Hepatic stellate cell (primary cell): ENCODE measurements at regions not wholly inside any gene's neighbourhood (a gene's known extent, or its start where the extent isn't known, plus 50 kb on each side); places are given as distances from the start of the nearest gene placed in this dataset.

Source experiments
- DNase-seq: peaks from one replicate; pipeline ENCODE4 v3.0.0; 2011; ENCODE audit warnings: low spot score

DNA sequence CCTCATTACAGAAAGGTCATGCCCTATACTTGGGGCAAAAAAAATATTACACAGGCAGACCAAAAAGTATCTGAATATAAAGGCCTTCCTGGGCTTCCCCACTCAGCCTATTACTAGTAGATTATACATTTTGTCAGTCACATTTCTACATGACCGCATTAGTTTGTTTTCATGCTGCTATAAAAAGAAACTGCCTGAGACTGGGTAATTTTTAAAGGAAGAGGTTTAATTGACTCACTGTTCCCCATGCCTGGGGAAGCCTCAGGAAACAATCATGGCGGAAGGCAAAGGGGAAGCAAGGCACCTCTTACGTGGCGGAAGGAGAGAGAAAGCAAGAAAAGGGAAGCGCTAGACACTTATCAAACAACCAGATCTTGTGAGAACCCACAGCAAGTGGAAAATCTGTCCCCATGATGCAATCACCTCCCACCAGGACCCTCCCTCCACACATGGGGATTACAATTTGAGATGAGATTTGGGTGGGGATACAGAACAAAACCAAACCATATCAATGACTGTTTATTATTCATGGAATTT lies 1312.0 kb downstream of the PCDH7 start:
- no peak for DNase-seq

DNA sequence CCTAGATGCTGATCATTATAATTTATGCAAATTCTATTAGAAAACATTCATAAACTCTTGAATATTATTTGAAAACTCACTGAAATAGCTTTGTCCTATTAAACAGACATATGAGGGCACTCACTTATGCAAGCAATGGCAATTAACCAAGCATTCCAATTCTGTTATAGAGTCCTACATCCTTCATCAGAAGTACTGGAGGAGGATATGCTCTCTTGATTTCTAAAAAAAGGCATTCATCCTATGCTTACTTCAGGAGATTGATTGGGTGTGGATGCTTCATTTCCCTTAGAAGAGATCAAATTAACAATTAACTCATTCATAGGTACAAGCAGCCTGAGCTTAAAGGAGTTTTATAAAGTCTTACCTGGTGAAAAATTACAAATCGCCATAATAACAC lies 1317.2 kb downstream of the PCDH7 start:
- DNase-seq: no peak

DNA sequence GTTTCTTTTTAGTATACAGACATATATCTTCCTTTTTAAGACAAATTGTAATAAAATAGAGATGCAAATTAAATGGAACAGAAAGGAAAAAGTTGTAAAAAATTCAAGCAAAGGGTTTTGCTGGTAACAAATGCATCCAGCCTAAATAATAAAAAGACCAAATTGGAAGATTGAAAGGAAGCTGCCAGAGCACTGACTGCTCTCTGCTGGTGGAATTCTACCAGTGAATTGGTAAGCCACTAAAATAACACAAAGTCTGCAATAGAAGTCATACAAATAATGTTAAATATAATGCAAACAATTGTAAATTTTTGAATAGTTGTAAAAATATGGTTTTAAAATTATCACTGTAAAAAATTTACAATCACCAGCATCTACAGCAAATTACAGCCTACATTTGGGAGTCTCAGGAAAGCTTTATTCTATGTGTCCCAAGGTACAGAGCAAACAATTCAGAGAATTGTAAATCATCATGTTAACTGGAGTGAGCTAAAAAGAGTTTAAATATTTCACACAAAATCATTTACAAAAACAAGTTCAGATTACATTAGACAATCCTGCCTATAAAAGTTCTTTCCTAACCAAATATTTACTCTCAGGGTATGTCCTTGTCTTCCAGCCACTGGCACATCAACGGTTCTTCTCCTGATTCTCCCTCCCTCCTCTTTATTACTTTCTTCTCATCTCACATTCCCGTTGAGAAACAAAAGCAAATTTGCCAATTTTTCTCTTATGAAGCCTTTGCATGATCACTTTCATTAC lies 1322.5 kb downstream of the PCDH7 start:
- DNase-seq: no peak

DNA sequence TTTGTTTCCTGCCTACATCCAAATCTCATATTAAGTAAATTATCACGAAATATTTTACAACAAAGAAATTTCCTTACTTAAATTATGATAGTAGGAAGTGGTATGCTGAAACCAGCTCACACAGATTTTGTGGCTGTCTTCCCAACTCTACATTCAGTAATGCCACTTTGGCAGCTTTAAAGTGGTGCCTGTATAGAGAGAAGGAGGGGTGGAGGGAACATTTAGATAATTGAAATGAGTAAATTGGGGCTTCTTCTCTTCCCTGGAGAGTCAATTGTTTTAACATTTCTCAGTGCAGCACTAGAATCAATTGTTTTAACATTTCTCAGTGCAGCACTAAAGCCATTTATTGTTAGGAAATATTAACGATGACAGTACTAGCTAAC lies 1323.1 kb downstream of the PCDH7 start:
- DNase-seq: no peak

DNA sequence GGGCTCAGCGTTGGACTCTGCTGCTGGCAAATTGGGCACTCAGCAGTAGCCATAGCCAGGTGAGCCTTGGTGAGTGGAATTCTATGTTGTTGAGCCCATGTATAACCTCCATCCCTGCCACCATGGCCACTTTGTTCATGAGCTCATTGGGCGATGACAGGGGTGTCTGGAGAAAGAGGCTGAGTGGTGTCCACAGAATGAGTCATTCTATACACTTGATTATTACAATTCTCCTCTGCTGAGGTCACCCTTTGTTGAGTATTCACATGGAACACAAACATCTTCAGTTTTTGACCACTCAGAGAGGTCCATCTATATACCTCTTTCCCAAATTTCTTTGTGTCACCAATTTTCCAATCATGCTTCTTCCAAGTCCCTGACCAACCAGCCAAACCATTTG lies 1341.7 kb downstream of the PCDH7 start:
- DNase-seq: no peak

DNA sequence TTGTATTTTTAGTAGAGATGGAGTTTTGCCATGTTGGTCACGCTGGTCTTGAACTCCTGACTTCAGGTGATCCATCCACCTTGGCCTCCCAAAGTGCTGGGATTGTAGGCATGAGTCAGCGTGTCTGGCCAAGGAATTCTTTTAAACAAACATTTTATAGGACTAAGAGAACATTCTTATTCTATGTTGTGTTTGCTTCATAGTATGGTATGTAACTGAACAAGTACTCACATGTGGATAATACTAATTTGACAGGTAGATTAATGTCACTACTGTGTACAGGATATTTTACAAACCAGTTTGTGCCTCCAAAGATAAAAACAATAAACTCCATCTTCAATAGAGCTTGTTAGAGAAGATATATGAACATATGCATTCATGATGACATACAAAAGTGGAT lies 1353.4 kb downstream of the PCDH7 start:
- no peak for DNase-seq

- no peak for DNase-seq
Observed at GRCh38 chr4:32087211-32087610, 1367.0 kb downstream of the PCDH7 start.

GRCh38 chr4:32094987-32095386 lies 1374.8 kb downstream of the PCDH7 start:
- DNase-seq: no peak

DNA sequence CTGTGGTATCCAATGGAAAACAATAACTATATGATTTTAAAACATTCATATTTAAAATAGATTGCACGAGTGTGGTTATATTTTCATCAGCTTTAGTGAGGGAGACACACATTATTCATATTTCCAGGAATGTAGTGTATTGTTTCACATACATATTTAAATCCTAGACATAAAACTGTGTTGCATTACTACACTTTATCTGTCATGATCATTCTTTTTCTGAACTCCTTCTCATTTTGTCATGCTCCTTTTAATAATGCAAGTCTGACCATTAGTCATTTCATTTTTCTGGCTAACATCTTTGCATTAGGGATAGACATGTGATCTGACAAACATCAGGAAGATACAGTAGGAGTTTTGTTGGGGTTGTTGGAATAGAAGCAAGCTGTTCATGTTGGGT lies 1382.7 kb downstream of the PCDH7 start:
- DNase-seq: no peak

DNA sequence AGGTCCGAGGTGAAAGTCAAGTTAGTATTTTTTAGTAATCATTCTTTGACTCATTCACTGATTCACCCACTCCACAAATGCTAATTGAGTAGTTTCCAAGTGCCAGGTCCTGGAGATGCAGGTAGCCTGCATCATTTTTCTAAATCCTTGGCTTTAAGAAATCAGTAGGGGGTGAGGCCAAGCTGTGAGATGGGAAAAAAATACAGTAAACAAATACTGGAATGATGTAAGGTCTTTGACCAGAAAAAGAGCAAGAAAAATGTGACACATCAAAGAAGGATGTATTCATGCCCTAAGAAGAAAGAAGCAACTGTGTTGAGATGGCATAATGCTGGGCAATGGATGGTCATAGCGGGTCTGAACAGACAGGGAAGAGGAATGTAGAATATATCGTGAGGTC lies 1386.6 kb downstream of the PCDH7 start:
- no peak for DNase-seq

GRCh38 chr4:32112891-32113290 lies 1392.7 kb downstream of the PCDH7 start:
- DNase-seq: no peak

DNA sequence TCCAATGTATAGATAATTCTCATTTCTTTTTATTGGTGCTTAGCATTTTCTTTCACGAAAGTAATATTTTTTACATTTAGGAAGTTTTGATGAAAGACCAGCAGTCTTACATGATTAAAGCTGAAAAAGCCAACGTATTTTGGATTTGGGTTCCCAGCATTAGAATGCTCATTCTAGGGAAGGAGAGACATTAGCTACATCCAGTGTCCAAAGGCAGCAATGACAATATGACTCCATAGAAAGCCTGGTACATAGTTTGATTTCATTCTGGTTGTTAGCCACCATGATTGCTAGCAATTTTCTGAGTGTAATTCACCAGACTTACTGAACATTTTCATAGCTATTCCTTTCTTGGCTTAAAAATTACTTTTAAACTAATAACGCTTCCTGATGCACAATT lies 1397.5 kb downstream of the PCDH7 start:
- DNase-seq: no peak

DNA sequence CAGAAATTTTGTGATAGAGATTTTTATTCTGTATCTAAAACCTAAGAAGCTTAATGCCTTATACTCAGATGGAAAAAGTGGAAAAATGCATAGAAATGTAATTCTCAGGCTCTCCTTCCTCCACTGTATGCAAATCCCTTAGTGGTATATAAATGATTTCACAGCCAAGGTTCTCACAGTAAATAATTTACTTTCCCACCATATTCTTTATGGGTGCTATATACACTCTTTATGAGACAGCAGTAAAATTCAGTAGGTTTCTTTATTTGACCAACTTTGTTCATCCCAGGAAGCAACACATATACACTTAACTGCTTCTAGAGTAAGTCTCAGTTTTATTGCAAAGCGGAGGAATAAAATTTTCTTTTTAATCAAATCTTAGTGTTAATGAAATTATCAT lies 1399.7 kb downstream of the PCDH7 start:
- DNase-seq: no peak

DNA sequence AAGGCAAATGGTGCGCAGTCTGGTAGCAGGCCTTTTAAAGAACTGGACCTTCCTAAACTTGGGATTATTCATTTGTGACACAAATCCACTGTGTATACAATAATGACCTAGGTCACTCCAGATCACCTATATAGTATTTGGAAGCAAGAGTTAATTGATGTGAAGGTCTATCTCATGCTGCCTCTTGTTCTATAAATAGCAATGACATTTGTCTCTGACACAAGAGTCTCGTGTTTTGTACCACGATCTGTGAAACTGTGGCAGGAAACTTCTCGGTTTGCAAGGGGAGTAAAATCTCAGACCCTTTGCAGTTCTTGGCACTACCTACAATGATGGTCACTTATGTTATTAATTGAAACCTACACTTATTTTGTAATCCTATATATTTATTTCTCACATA lies 1408.4 kb downstream of the PCDH7 start:
- DNase-seq: no peak

DNA sequence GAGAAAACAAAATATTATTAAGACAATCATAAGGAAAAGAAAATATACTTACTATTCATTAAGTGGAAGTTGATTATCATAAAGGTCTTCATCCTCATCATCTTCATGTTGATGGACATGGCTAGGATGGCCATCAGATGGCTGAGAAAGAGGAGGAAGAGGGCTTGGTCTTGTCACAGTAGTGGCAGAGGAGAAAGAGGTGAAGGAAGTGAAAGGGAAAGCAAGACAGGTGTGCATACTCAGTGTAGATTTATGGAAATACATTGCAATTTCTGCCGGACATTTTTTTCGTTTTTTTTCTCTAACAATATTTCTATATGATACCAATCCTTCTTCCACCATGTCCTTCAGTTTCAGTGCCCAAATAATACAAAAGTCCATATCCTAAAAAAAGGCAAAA lies 1409.8 kb downstream of the PCDH7 start:
- no peak for DNase-seq

GRCh38 chr4:32133141-32133540 lies 1413.0 kb downstream of the PCDH7 start:
- no peak for DNase-seq

- DNase-seq: no peak
Observed at GRCh38 chr4:32133734-32134133, 1413.6 kb downstream of the PCDH7 start.

- DNase-seq: no peak
Observed at GRCh38 chr4:32135642-32136041, 1415.5 kb downstream of the PCDH7 start.

GRCh38 chr4:32136081-32136787 lies 1416.1 kb downstream of the PCDH7 start:
- no peak for DNase-seq

DNA sequence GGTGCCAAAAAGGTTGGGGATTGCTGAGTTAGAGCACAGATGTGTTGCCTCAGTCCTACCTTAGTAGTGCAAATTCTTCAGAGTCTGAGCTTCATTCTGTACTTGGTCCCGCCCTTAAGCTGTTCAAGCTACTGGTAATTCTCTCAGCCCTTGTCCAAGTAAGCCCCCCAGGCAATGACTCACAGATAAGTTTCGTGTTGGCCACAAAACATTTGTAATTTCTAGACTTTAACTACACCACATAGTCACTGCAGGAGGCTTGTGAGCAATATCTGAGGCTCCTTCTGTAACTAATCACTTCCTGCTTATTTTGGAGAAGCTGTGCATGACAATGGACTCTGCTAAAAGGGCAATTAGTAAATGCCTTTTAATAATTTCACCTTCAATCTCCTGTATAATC lies 1420.5 kb downstream of the PCDH7 start:
- no peak for DNase-seq

DNA sequence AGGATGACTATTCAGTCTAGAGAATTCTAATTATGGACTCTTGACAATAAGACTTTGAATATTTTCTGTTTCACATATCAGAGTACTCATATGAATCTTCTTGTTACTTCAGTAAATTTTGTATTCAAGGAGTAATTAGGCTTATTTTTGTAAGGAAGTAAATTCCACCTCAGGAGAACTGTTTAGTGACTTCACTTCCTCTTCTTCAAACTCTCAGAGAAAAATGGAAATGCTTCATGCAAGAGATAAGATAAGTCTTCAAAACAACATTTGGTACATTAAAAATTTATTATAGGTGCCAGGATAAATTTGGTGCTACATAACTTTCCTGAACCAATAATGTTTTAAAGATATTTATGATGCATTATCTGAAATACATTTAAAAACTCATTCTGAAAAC lies 1421.9 kb downstream of the PCDH7 start:
- DNase-seq: no peak

- no peak for DNase-seq
Observed at GRCh38 chr4:32145987-32146386, 1425.8 kb downstream of the PCDH7 start.

- no peak for DNase-seq
Observed at GRCh38 chr4:32147446-32148085, 1427.4 kb downstream of the PCDH7 start.
